ENCODE measurements at regions not wholly inside any gene's neighbourhood (a gene's known extent, or its start where the extent isn't known, plus 50 kb on each side); places are given as distances from the start of the nearest gene placed in this dataset.
"Not testable (repeated sequence)": the region's sequence is repeated elsewhere in the genome, so short reads cannot be mapped to it uniquely, and the experiment has no call there.

DNA sequence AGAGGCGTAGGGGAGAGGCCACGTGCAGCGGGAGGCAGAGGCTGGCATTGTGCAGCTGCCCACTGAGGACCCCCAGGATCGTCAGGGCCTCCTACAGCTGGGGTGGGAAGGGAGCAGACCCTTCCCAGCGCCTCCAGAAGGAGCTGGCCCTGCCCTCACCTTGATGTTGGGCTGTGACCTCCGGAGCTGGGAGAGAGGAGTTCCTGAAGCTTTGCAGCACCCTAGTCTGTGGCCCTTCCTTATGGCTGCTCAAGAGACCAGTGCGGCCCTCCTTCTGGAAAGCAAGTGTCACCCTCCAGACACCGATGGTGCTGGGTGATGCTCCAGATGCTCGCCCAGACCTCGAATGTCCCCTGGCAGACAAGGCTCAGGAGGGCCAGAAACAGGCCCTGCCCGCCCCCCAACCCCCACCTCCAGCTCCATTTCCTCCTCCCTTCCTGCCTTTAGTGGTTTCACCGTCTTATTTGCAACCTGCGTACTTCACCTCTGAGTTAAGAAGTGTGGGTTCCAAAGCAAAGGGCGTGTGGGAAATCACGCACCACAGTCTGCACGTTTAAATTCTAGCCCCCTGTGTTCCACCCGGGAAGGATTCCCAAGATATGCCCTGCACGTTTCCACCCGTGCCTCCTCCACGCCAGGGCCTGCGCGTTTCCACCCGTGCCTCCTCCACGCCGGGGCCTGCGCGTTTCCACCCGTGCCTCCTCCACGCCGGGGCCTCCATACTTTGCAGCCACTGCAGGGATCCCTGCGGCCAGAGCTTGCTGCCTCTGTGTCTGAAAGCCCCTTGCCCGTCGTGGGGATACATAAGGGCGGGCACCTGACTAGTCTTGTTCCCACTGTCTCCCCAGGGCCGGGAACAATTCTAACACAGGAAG lies 152.6 kb downstream of the NPIPB11 start:
- TF ChIP-seq CTCF, POLR2AphosphoS5, POLR2A, EP300 (IDR thresholded peaks at IDR 0.05): not testable (repeated sequence)
